H1 (cell line): ENCODE measurements at regions not wholly inside any gene's neighbourhood (a gene's known extent, or its start where the extent isn't known, plus 50 kb on each side); places are given as distances from the start of the nearest gene placed in this dataset.

Source experiments
- CTCF ChIA-PET: fragments of 300-600 bp; sonication (Branson Sonifier 250); formaldehyde crosslinking; loops from one replicate; lab custom pipeline; 2021; ENCODE audit not compliant: partially characterized antibody; lab: Charles Lee
- POLR2A ChIA-PET: fragments of 300-600 bp; sonication (Branson Sonifier 250); formaldehyde crosslinking; loops from one replicate; lab custom pipeline; 2021; ENCODE audit warnings: inconsistent platforms; ENCODE audit not compliant: partially characterized antibody; lab: Charles Lee
- DNase-seq, 2 experiments: peaks; one replicate each; pipeline versions ENCODE4 v3.0.0 to v3.0.0-alpha.2; 2010 to 2022; ENCODE audit warnings: low spot score in 2 of 2, low read depth in 1 of 2, mixed read lengths in 1 of 2
- FAIRE-seq: peaks from 2 replicates; lab custom pipeline; 2011; peaks lifted over from hg19 to GRCh38; lab: Jason Lieb, UNC
- H2AFZ ChIP-seq: 2 replicates; pipeline ENCODE4 v1.8.1; 2012; ENCODE audit warnings: low read length, inconsistent platforms
- H2AK5ac ChIP-seq: 2 replicates; pipeline ENCODE4 v1.6.1; 2013; ENCODE audit warnings: low read depth, low read length
- H2BK120ac ChIP-seq: replicated peaks from 2 replicates; pipeline ENCODE3; 2013; ENCODE audit warnings: low read depth, low read length, inconsistent platforms
- H2BK12ac ChIP-seq: 2 replicates; pipeline ENCODE4 v1.6.1; 2013; ENCODE audit warnings: low read depth, low read length
- H2BK15ac ChIP-seq: 2 replicates; pipeline ENCODE4 v1.6.1; 2013; ENCODE audit warnings: low read length
- H2BK20ac ChIP-seq: 2 replicates; pipeline ENCODE4 v1.6.1; 2013; ENCODE audit warnings: low read length
- H2BK5ac ChIP-seq: 2 replicates; pipeline ENCODE4 v1.6.1; 2013; ENCODE audit warnings: low read depth, low read length
- H3K14ac ChIP-seq: 2 replicates; pipeline ENCODE4 v1.6.1; 2013; ENCODE audit warnings: inconsistent platforms; ENCODE audit not compliant: insufficient read length
- H3K18ac ChIP-seq: 2 replicates; pipeline ENCODE4 v1.6.1; 2013; ENCODE audit warnings: low read length; ENCODE audit errors: extremely low read depth
- H3K23ac ChIP-seq: 2 replicates; pipeline ENCODE4 v1.6.1; 2013; ENCODE audit warnings: inconsistent platforms; ENCODE audit not compliant: insufficient read length
- H3K23me2 ChIP-seq: 2 replicates; pipeline ENCODE4 v1.6.1; 2013; ENCODE audit warnings: low read depth, low read length
- H3K27ac ChIP-seq: 2 replicates; pipeline ENCODE4 v1.6.1; 2011; ENCODE audit warnings: low read depth, low read length, inconsistent platforms
- H3K27me3 ChIP-seq, 4 experiments: replicated peaks in 1 of 4; 1 replicate in 1 of 4; 2 replicates in 3 of 4; pipeline versions ENCODE4 v1.6.1 to v1.8.1; 2011 to 2013; ENCODE audit warnings: low read length in 3 of 4, mild to moderate bottlenecking in 3 of 4, inconsistent platforms in 2 of 4, mixed read lengths in 2 of 4, moderate library complexity in 1 of 4; ENCODE audit not compliant: control insufficient read depth in 3 of 4, insufficient read depth in 3 of 4; ENCODE audit errors: extremely low read depth in 1 of 4
- H3K36me3 ChIP-seq, 4 experiments: 2 replicates each; pipeline versions ENCODE4 v1.6.1 to v1.8.1; 2011 to 2013; ENCODE audit warnings: mild to moderate bottlenecking in 4 of 4, low read length in 3 of 4, moderate library complexity in 2 of 4, control low read depth in 1 of 4, inconsistent platforms in 1 of 4; ENCODE audit not compliant: insufficient read depth in 4 of 4, control insufficient read depth in 2 of 4
- H3K4ac ChIP-seq: replicated peaks from 2 replicates; pipeline ENCODE3; 2013; ENCODE audit warnings: low read length, low read depth, mixed read lengths, inconsistent platforms; ENCODE audit not compliant: insufficient read length
- H3K4me1 ChIP-seq, 4 experiments: replicated peaks in 1 of 4; 1 replicate in 1 of 4; 2 replicates in 3 of 4; pipeline versions ENCODE4 v1.6.1 to v1.8.1; 2011 to 2013; ENCODE audit warnings: low read length in 3 of 4, inconsistent platforms in 2 of 4, mixed read lengths in 1 of 4; ENCODE audit not compliant: insufficient read depth in 4 of 4, control insufficient read depth in 3 of 4
- H3K4me2 ChIP-seq, 2 experiments: 2 replicates each; pipeline versions ENCODE4 v1.6.1 to v1.8.1; 2011 to 2013; ENCODE audit warnings: low read depth in 2 of 2, low read length in 2 of 2, control low read depth in 1 of 2, inconsistent platforms in 1 of 2, mild to moderate bottlenecking in 1 of 2; ENCODE audit not compliant: insufficient read depth in 1 of 2
- H3K4me3 ChIP-seq, 4 experiments: fragments of 200-600, 300-600 bp in 1 of 4; sonication (generic), shearing (Covaris generic), sonication (Bioruptor Twin) in 1 of 4; 2 replicates each; pipeline versions ENCODE4 v1.5.1 to v1.8.1; 2011 to 2016; ENCODE audit warnings: low read length in 4 of 4, low read depth in 3 of 4, control low read depth in 2 of 4, inconsistent platforms in 2 of 4, mild to moderate bottlenecking in 2 of 4, mixed read lengths in 1 of 4, moderate library complexity in 1 of 4; ENCODE audit not compliant: insufficient read depth in 2 of 4; ENCODE audit errors: extremely low read depth in 1 of 4
- H3K56ac ChIP-seq: replicated peaks from 2 replicates; pipeline ENCODE3; 2013; ENCODE audit warnings: low read depth, mild to moderate bottlenecking, mixed read lengths, low read length, inconsistent platforms; ENCODE audit not compliant: insufficient read length
- H3K79me1 ChIP-seq: 2 replicates; pipeline ENCODE4 v1.6.1; 2013; ENCODE audit warnings: low read depth, low read length, control low read depth
- H3K79me2 ChIP-seq, 2 experiments: 2 replicates each; pipeline versions ENCODE4 v1.6.1 to v1.8.1; 2012 to 2013; ENCODE audit warnings: low read length in 2 of 2, mild to moderate bottlenecking in 2 of 2, inconsistent platforms in 1 of 2; ENCODE audit not compliant: insufficient read depth in 2 of 2, control insufficient read depth in 1 of 2
- H3K9ac ChIP-seq, 4 experiments: replicated peaks in 1 of 4; 1 replicate in 1 of 4; 2 replicates in 3 of 4; pipeline versions ENCODE4 v1.6.1 to v1.8.1; 2011 to 2013; ENCODE audit warnings: low read depth in 3 of 4, low read length in 3 of 4, control low read depth in 2 of 4, mild to moderate bottlenecking in 2 of 4, moderate library complexity in 2 of 4, inconsistent platforms in 1 of 4; ENCODE audit errors: extremely low read depth in 1 of 4
- H3K9me3 ChIP-seq, 2 experiments: 2 replicates each; pipeline versions ENCODE4 v1.6.1 to v1.8.1; 2012 to 2013; ENCODE audit warnings: mild to moderate bottlenecking in 2 of 2, moderate library complexity in 2 of 2, control low read depth in 1 of 2, inconsistent platforms in 1 of 2, low read depth in 1 of 2, low read length in 1 of 2, mixed read lengths in 1 of 2; ENCODE audit not compliant: insufficient read depth in 2 of 2
- H4K20me1 ChIP-seq, 2 experiments: replicated peaks in 1 of 2; 2 replicates each; pipeline versions ENCODE3 to v1.8.1; 2011 to 2013; ENCODE audit warnings: inconsistent platforms in 2 of 2, low read length in 2 of 2, mild to moderate bottlenecking in 1 of 2; ENCODE audit not compliant: insufficient read depth in 2 of 2, control insufficient read depth in 1 of 2
- H4K5ac ChIP-seq: 2 replicates; pipeline ENCODE4 v1.6.1; 2013; ENCODE audit warnings: low read length, low read depth, mixed read lengths, inconsistent platforms; ENCODE audit not compliant: insufficient read length
- H4K8ac ChIP-seq: 2 replicates; pipeline ENCODE4 v1.8.0; 2013; ENCODE audit warnings: mild to moderate bottlenecking, moderate library complexity, low read length, inconsistent platforms; ENCODE audit not compliant: insufficient read depth; ENCODE audit errors: extremely low read depth
- H4K91ac ChIP-seq: replicated peaks from 2 replicates; pipeline ENCODE3; 2013; ENCODE audit warnings: low read length, mixed read lengths, inconsistent platforms; ENCODE audit not compliant: insufficient read length
- SP4 ChIP-seq: IDR thresholded peaks from 2 replicates; pipeline ENCODE4 v1.6.1; 2012; ENCODE audit warnings: low read length, inconsistent platforms
- WGBS, 2 experiments: shearing (Covaris generic) in 1 of 2; methylation state at CpG; one replicate each; pipeline versions ENCODE4 v1.1.6 to v1.1.7; 2013 to 2015; ENCODE audit warnings: low lambda C conversion rate in 2 of 2, mixed read lengths in 2 of 2, inconsistent platforms in 1 of 2, low coverage in 1 of 2, missing lambda C conversion rate in 1 of 2; ENCODE audit not compliant: insufficient replicate concordance in 2 of 2, insufficient coverage in 1 of 2, insufficient read length in 1 of 2; ENCODE audit errors: extremely low coverage in 1 of 2, missing lambda C conversion rate in 1 of 2; 5-methylcytosine and 5-hydroxymethylcytosine counted together

DNA sequence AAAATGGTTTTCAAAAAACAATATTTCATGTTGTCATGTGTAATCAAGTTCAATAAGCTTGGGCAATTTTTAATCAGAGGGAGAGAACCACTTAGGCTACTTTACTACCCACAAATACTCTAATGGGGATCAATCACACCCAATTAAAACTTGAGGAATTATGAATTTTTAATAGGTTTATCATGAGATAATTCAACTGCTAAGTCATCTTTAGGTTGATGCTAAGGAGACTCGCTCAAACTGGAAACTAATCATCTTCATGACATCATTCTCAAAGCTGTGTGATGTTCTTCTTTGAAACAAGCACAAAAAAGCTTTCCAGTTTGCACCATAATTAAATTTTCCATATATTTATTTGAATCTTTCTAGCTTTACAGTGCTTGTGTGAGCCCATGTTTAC is 867.5 kb downstream of the MAT2B start:
- no peak overlapping the region for H3K27ac ChIP-seq
- H4K20me1 ChIP-seq, result no peaks in the 10 kb centered on the region
- no peak overlapping the region for H2BK12ac ChIP-seq
- no peak for TF ChIP-seq SP4
- no peaks in the 10 kb centered on the region for H3K23me2 ChIP-seq
- H3K14ac ChIP-seq, result no peak overlapping the region
- POLR2A ChIA-PET, result no interaction called here
- DNase-seq (no peak), FAIRE-seq (no peak)
- H2BK20ac ChIP-seq, result no peak overlapping the region
- H2AK5ac ChIP-seq, result no peak overlapping the region
- WGBS, 2 experiments, result 100% methylated on average over 1 of the region's 1 CpG; no CpG with 5 or more reads in 1 of the 2 experiments
- no peaks in the 10 kb centered on the region for H3K27me3 ChIP-seq
- no peaks in the 10 kb centered on the region for H3K79me2 ChIP-seq
- H3K4me2 ChIP-seq, result no peak overlapping the region
- H3K23ac ChIP-seq, result no peak overlapping the region
- CTCF ChIA-PET, result interaction anchor here (1.7 kb wide), 1 partner anchor 26 kb away, joined by 3 read pairs; no protein-coding TSS in a partner anchor
- H3K4ac ChIP-seq, result no peak overlapping the region
- H3K18ac ChIP-seq, result no peak overlapping the region
- H2BK120ac ChIP-seq, result no peak overlapping the region
- H3K4me3 ChIP-seq, result no peak overlapping the region
- no peak overlapping the region for H4K8ac ChIP-seq
- no peak overlapping the region for H2BK5ac ChIP-seq
- no peak overlapping the region for H2AFZ ChIP-seq
- no peak overlapping the region for H4K5ac ChIP-seq
- no peak overlapping the region for H3K9ac ChIP-seq
- no peaks in the 10 kb centered on the region for H3K9me3 ChIP-seq
- H4K91ac ChIP-seq, result no peak overlapping the region
- no peak overlapping the region for H3K56ac ChIP-seq
- H3K36me3 ChIP-seq, result no peaks in the 10 kb centered on the region
- no peak overlapping the region for H2BK15ac ChIP-seq
- H3K79me1 ChIP-seq, result no peaks in the 10 kb centered on the region
- no peaks in the 10 kb centered on the region for H3K4me1 ChIP-seq
